ENCODE measurements at regions not wholly inside any gene's neighbourhood (a gene's known extent, or its start where the extent isn't known, plus 50 kb on each side); places are given as distances from the start of the nearest gene placed in this dataset.

DNA sequence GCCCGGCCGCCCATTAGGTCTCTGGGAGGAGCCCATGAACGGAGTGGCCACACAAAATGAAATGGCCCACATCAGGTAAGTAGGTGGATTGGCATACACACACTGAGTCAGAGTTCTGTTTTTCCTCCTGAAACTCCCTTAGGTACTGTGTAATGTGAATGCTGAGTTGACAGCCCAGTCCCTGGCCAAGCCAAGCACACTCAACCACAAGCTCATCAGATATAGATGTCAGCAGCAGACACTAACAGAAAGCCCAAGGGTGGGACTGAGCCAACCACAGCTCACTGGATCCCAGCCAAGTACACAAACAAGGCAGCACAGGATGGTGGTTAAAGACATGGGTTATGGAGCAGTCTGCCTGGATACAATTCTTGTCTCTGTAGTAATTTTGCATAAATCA, 403.4 kb downstream of the GJA1 start:
- TF ChIP-seq, protein P1, sequence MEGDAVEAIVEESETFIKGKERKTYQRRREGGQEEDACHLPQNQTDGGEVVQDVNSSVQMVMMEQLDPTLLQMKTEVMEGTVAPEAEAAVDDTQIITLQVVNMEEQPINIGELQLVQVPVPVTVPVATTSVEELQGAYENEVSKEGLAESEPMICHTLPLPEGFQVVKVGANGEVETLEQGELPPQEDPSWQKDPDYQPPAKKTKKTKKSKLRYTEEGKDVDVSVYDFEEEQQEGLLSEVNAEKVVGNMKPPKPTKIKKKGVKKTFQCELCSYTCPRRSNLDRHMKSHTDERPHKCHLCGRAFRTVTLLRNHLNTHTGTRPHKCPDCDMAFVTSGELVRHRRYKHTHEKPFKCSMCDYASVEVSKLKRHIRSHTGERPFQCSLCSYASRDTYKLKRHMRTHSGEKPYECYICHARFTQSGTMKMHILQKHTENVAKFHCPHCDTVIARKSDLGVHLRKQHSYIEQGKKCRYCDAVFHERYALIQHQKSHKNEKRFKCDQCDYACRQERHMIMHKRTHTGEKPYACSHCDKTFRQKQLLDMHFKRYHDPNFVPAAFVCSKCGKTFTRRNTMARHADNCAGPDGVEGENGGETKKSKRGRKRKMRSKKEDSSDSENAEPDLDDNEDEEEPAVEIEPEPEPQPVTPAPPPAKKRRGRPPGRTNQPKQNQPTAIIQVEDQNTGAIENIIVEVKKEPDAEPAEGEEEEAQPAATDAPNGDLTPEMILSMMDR (IDR thresholded peaks at IDR 0.05), result no peak
- TF ChIP-seq POLR2A (IDR thresholded peaks at IDR 0.05), result no peak

All from thyroid gland (tissue), 4 donors.